ENCODE measurements at regions not wholly inside any gene's neighbourhood (a gene's known extent, or its start where the extent isn't known, plus 50 kb on each side); places are given as distances from the start of the nearest gene placed in this dataset.

GRCh38 chr19:32253683-32254508, 91.5 kb upstream of the ZNF507 start (continued):
- TF ChIP-seq CHD7 (IDR thresholded peaks at IDR 0.05; ENCODE audit: insufficient replicate concordance, low read length), result no peak
- no peak for TF ChIP-seq JUN (IDR thresholded peaks at IDR 0.05; ENCODE audit: low read depth, low read length)
- no peak for TF ChIP-seq TEAD4 (IDR thresholded peaks at IDR 0.05; ENCODE audit: low read depth, low read length)
- no peak for TF ChIP-seq SIRT6 (IDR thresholded peaks at IDR 0.05; ENCODE audit: low read length)
- no peak for TF ChIP-seq E2F6 (IDR thresholded peaks at IDR 0.05)
- no peak for TF ChIP-seq KDM1A (IDR thresholded peaks at IDR 0.05; ENCODE audit: borderline replicate concordance, low read length)
- no peak for TF ChIP-seq SIX5 (IDR thresholded peaks at IDR 0.05; ENCODE audit: low read depth, low read length)
- no peak for TF ChIP-seq RNF2 (IDR thresholded peaks at IDR 0.05; ENCODE audit: borderline replicate concordance, low read depth, low read length, missing control alignments, poor library complexity, severe bottlenecking)
- no peak for TF ChIP-seq SRF (IDR thresholded peaks at IDR 0.05; ENCODE audit: low read depth, low read length)
